Skeletal muscle satellite cell (primary cell): ENCODE measurements at regions not wholly inside any gene's neighbourhood (a gene's known extent, or its start where the extent isn't known, plus 50 kb on each side); places are given as distances from the start of the nearest gene placed in this dataset.
"Not testable (repeated sequence)": the region's sequence is repeated elsewhere in the genome, so short reads cannot be mapped to it uniquely, and the experiment has no call there.

ENCODE experiments used
- H3K27me3 ChIP-seq: 2 replicates; pipeline ENCODE4 v1.7.0; 2013; ENCODE audit warnings: low read length; ENCODE audit not compliant: control insufficient read depth, insufficient read depth
- H3K36me3 ChIP-seq: 2 replicates; pipeline ENCODE4 v1.7.0; 2013; ENCODE audit warnings: mild to moderate bottlenecking, control low read depth, low read length; ENCODE audit not compliant: insufficient read depth
- H3K4me1 ChIP-seq: 2 replicates; pipeline ENCODE4 v1.7.0; 2013; ENCODE audit warnings: low read length; ENCODE audit not compliant: control insufficient read depth, insufficient read depth
- H3K4me2 ChIP-seq: 2 replicates; pipeline ENCODE4 v1.7.0; 2013; ENCODE audit warnings: mild to moderate bottlenecking, low read length
- H3K4me3 ChIP-seq: 2 replicates; pipeline ENCODE4 v1.7.0; 2013; ENCODE audit warnings: low read length
- H3K9ac ChIP-seq: 2 replicates; pipeline ENCODE4 v1.7.0; 2013; ENCODE audit warnings: mild to moderate bottlenecking, low read depth, low read length, moderate library complexity
- H3K9me3 ChIP-seq: replicated peaks from 2 replicates; pipeline ENCODE4 v1.7.0; 2013; ENCODE audit warnings: mild to moderate bottlenecking, control low read depth, low read length

DNA sequence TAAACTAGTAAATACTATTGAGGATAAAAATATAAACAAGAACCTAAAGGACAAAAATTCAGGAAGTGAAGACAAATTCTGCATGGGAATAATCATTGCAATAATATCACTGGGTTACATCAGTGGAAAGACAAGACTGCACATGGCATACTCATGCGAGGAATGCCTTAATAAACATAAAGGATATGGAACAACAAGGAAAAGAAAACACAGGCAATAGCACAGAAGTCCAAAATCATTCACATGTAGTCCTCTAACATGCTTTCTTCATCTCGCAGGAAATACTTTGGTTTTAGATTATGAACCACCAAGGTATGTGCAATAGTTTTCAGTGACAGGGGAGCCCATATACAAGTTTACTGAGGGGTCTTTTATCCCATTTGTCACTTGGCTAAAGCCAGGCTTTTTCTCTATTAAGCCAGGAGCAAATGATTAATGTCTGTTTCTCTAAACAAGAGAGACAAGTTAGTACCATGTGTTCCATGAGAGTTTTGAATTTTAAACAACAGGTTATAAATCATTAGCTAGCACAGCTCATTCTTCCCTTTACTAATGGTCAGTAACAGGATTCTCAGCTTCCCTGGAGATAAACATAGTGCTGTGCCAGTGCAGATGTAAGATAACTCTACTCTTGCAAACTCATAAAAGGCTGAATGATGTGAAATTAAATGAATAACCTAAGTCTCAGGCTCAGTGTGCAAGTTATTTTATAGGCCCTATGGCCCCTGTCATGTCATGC is 353.6 kb upstream of the FSIP2 start:
- Histone ChIP-seq H3K9ac (no peak overlapping the region), H3K4me1 (peaks cover 4% of the 10 kb centered on the region), H3K27me3 (no peaks in the 10 kb centered on the region), H3K4me2 (no peak overlapping the region), H3K9me3 (no peaks in the 10 kb centered on the region), H3K4me3 (no peak overlapping the region), H3K36me3 (no peaks in the 10 kb centered on the region)

- H3K4me1 ChIP-seq: peaks cover 4% of the 10 kb centered on the region
- H3K36me3 ChIP-seq: no peaks in the 10 kb centered on the region
- H3K9ac ChIP-seq: no peak overlapping the region
- H3K9me3 ChIP-seq: no peaks in the 10 kb centered on the region
- no peak overlapping the region for H3K4me2 ChIP-seq
- H3K27me3 ChIP-seq: no peaks in the 10 kb centered on the region
- no peak overlapping the region for H3K4me3 ChIP-seq
These were observed 350.4 kb upstream of the FSIP2 start for GRCh38 chr2:185388226-185388625.

- H3K27me3 ChIP-seq: no peaks in the 10 kb centered on the region
- H3K36me3 ChIP-seq: no peaks in the 10 kb centered on the region
- H3K9ac ChIP-seq: no peak overlapping the region
- H3K4me3 ChIP-seq: no peak overlapping the region
- no peak overlapping the region for H3K4me2 ChIP-seq
- no peaks in the 10 kb centered on the region for H3K4me1 ChIP-seq
- no peaks in the 10 kb centered on the region for H3K9me3 ChIP-seq
These were observed 347.1 kb upstream of the FSIP2 start for GRCh38 chr2:185391543-185391942.

DNA sequence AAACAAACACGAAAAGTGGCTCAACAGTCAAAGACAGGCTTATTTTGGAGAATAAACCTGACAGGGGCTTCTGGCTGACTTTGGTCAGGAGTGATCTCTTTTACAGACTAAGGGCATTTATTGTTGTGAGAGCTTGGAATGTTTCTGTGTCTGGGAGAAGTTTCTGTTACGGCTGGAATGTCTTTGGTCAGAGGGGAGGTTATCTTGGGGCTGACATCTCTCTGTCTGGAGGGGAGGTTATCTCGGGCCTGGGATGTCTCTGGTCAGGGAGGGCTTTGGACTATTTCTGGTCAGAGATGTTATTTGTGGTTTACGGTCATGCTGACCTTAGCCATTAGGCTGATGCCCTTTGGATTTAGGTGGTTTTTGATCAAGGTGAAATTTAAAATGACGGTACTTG is 345.5 kb upstream of the FSIP2 start:
- Histone ChIP-seq H3K4me1 (no peaks in the 10 kb centered on the region), H3K4me2 (no peak overlapping the region), H3K9me3 (no peaks in the 10 kb centered on the region), H3K9ac (no peak overlapping the region), H3K36me3 (no peaks in the 10 kb centered on the region), H3K27me3 (no peaks in the 10 kb centered on the region), H3K4me3 (no peak overlapping the region)

GRCh38 chr2:185402474-185402873 is 336.1 kb upstream of the FSIP2 start:
- H3K4me3 ChIP-seq: no peak overlapping the region
- H3K4me1 ChIP-seq: no peaks in the 10 kb centered on the region
- H3K4me2 ChIP-seq: no peak overlapping the region
- no peaks in the 10 kb centered on the region for H3K27me3 ChIP-seq
- H3K9me3 ChIP-seq: no peaks in the 10 kb centered on the region
- no peak overlapping the region for H3K9ac ChIP-seq
- no peaks in the 10 kb centered on the region for H3K36me3 ChIP-seq

GRCh38 chr2:185404578-185404977 is 334.0 kb upstream of the FSIP2 start:
- H3K9ac ChIP-seq: no peak overlapping the region
- H3K36me3 ChIP-seq: no peaks in the 10 kb centered on the region
- H3K27me3 ChIP-seq: no peaks in the 10 kb centered on the region
- no peaks in the 10 kb centered on the region for H3K9me3 ChIP-seq
- H3K4me2 ChIP-seq: no peak overlapping the region
- H3K4me3 ChIP-seq: no peak overlapping the region
- H3K4me1 ChIP-seq: no peaks in the 10 kb centered on the region

- Histone ChIP-seq H3K4me1 (no peaks in the 10 kb centered on the region), H3K4me2 (no peak overlapping the region), H3K27me3 (no peaks in the 10 kb centered on the region), H3K4me3 (no peak overlapping the region), H3K9ac (no peak overlapping the region), H3K36me3 (no peaks in the 10 kb centered on the region), H3K9me3 (no peaks in the 10 kb centered on the region)
These were observed 321.5 kb upstream of the FSIP2 start for GRCh38 chr2:185417111-185417510.

DNA sequence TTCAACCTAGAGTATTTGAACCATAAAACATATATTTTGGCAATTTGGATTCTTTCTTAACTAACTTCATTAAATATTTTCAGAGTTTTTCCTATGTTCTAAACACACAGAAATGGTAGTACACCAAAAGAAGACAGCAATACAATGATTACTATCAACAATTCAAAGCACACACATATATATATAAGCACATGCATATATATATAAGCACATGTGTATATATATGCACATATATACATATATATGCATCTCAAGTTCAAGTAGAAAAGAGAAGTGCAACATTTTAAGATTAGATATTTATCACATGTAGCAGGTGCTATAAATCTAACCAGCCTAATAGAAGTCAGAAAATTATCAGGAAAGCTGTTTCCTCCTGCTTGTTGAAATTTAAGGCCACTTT is 320.9 kb upstream of the FSIP2 start:
- Histone ChIP-seq H3K4me1 (no peaks in the 10 kb centered on the region), H3K9me3 (no peaks in the 10 kb centered on the region), H3K27me3 (no peaks in the 10 kb centered on the region), H3K36me3 (no peaks in the 10 kb centered on the region), H3K4me3 (no peak overlapping the region), H3K9ac (no peak overlapping the region), H3K4me2 (no peak overlapping the region)

- not testable (repeated sequence) for H3K27me3 ChIP-seq, H3K4me1 ChIP-seq, H3K9me3 ChIP-seq, H3K36me3 ChIP-seq
- H3K4me3 ChIP-seq: peak overlapping the region; percentile 24
- H3K4me2 ChIP-seq: peak overlapping the region; percentile 26
- H3K9ac ChIP-seq: peak overlapping the region; percentile 59
These were observed 313.5 kb upstream of the FSIP2 start for GRCh38 chr2:185424958-185425629.

GRCh38 chr2:185428000-185428399 is 310.6 kb upstream of the FSIP2 start:
- Histone ChIP-seq H3K9me3 (no peaks in the 10 kb centered on the region), H3K36me3 (no peaks in the 10 kb centered on the region), H3K9ac (no peak overlapping the region), H3K27me3 (no peaks in the 10 kb centered on the region), H3K4me1 (peaks cover under 1% of the 10 kb centered on the region), H3K4me2 (no peak overlapping the region), H3K4me3 (no peak overlapping the region)

DNA sequence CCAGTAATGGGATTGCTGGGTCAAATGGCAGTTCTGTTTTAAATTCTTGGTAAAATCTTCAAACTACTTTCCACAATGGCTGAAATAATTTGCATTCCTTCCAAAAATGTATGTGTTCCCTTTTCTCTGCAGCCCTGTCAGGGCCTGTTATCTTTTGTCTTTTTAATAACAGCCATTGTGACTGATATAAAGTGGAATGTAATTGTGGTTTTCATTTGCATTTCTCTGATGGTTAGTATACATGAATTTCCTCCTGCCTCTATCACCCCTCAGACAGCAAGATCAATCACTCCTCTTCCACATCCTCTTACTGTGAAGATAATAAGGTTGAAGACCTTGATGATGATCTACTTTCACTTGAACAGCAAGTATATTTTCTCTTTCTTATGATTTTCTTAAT is 304.8 kb upstream of the FSIP2 start:
- no peak overlapping the region for H3K4me3 ChIP-seq
- no peaks in the 10 kb centered on the region for H3K36me3 ChIP-seq
- H3K9me3 ChIP-seq: no peaks in the 10 kb centered on the region
- H3K4me1 ChIP-seq: peaks cover 11% of the 10 kb centered on the region
- H3K4me2 ChIP-seq: no peak overlapping the region
- no peak overlapping the region for H3K9ac ChIP-seq
- H3K27me3 ChIP-seq: no peaks in the 10 kb centered on the region

DNA sequence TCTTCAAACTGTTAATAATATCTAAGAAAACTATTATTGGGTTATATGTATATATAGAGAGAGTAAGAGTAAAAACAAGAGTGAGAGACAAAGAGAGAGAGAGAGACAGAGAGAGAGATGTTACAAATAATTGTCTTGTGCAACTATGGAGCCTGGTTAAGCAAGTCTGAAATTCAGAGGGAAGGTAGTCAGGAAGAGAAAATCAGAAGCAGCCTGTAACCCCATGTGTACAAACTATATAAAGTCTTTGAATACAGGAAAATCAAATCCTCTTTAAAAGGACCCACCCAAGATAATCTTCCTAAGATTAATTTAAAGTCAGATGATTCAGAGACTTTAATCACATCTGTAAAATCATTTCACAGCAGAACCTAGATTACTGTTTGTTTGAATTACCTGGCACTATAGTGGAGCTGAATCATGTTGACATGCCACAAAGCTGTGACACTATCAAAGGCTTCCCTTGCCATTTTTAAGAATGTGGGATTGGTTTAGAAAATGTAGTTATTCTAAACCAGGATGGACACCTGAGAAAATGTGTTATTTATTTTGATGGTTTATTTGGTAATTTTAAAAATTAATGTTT is 301.7 kb upstream of the FSIP2 start:
- no peak overlapping the region for H3K9ac ChIP-seq
- H3K36me3 ChIP-seq: no peaks in the 10 kb centered on the region
- peaks cover 11% of the 10 kb centered on the region for H3K4me1 ChIP-seq
- no peaks in the 10 kb centered on the region for H3K9me3 ChIP-seq
- H3K4me2 ChIP-seq: no peak overlapping the region
- no peaks in the 10 kb centered on the region for H3K27me3 ChIP-seq
- H3K4me3 ChIP-seq: no peak overlapping the region
